C4-2B (cell line): ENCODE measurements at regions not wholly inside any gene's neighbourhood (a gene's known extent, or its start where the extent isn't known, plus 50 kb on each side); places are given as distances from the start of the nearest gene placed in this dataset.

Experiments
- CTCF ChIP-seq: fragments of 450-650 bp; conservative IDR thresholded peaks from 2 replicates; pipeline ENCODE4 v1.5.1; 2017; ENCODE audit warnings: mild to moderate bottlenecking
- ZFX ChIP-seq: fragments of 450-650 bp; IDR thresholded peaks from 2 replicates; pipeline ENCODE4 v1.6.1; 2017

- no peak for TF ChIP-seq CTCF
- no peak for TF ChIP-seq ZFX
These were observed 87.8 kb upstream of the HS3ST5 start for GRCh38 chr6:114430534-114431124.
